ENCODE measurements at regions not wholly inside any gene's neighbourhood (a gene's known extent, or its start where the extent isn't known, plus 50 kb on each side); places are given as distances from the start of the nearest gene placed in this dataset.

GRCh38 chr1:5493275-5493674 is 498.9 kb downstream of the NPHP4 start:
- DNase-seq, result no peak

GRCh38 chr1:5492846-5493245 is 499.4 kb downstream of the NPHP4 start:
- DNase-seq, result no peak

- no peak for DNase-seq
These were observed 500.9 kb downstream of the NPHP4 start for GRCh38 chr1:5491207-5491904.

GRCh38 chr1:5490635-5491034 is 501.6 kb downstream of the NPHP4 start:
- no peak for DNase-seq

GRCh38 chr1:5488448-5488847 is 503.8 kb downstream of the NPHP4 start:
- DNase-seq, result no peak

- DNase-seq, result no peak
These were observed 506.1 kb downstream of the NPHP4 start for GRCh38 chr1:5485968-5486696.

- DNase-seq, result no peak
These were observed 506.8 kb downstream of the NPHP4 start for GRCh38 chr1:5485436-5485835.

- DNase-seq, result no peak
These were observed 507.6 kb downstream of the NPHP4 start for GRCh38 chr1:5484451-5485165.

GRCh38 chr1:5481889-5482288 is 510.3 kb downstream of the NPHP4 start:
- DNase-seq, result no peak

GRCh38 chr1:5480906-5481305 is 511.3 kb downstream of the NPHP4 start:
- DNase-seq, result no peak

- no peak for DNase-seq
These were observed 512.2 kb downstream of the NPHP4 start for GRCh38 chr1:5479876-5480646.

- no peak for DNase-seq
These were observed 513.3 kb downstream of the NPHP4 start for GRCh38 chr1:5478961-5479360.

GRCh38 chr1:5478156-5478695 is 514.0 kb downstream of the NPHP4 start:
- no peak for DNase-seq

GRCh38 chr1:5477716-5478115 is 514.5 kb downstream of the NPHP4 start:
- DNase-seq, result no peak

- DNase-seq, result no peak
These were observed 516.7 kb downstream of the NPHP4 start for GRCh38 chr1:5475572-5475971.

- no peak for DNase-seq
These were observed 519.0 kb downstream of the NPHP4 start for GRCh38 chr1:5473268-5473667.

GRCh38 chr1:5466487-5466886 is 525.7 kb downstream of the NPHP4 start:
- DNase-seq, result no peak

GRCh38 chr1:5465281-5465711 is 526.9 kb downstream of the NPHP4 start:
- DNase-seq, result no peak

- no peak for DNase-seq
These were observed 527.9 kb downstream of the NPHP4 start for GRCh38 chr1:5464366-5464765.

GRCh38 chr1:5460974-5461373 is 531.3 kb downstream of the NPHP4 start:
- DNase-seq, result no peak

- no peak for DNase-seq
These were observed 532.2 kb downstream of the NPHP4 start for GRCh38 chr1:5459839-5460610.

GRCh38 chr1:5458248-5458647 is 534.0 kb downstream of the NPHP4 start:
- DNase-seq, result no peak
